ENCODE measurements at regions not wholly inside any gene's neighbourhood (a gene's known extent, or its start where the extent isn't known, plus 50 kb on each side); places are given as distances from the start of the nearest gene placed in this dataset.

GRCh38 chr9:135283671-135284070 is 195.9 kb upstream of the PPP1R26 start:
- TF ChIP-seq, protein P1, sequence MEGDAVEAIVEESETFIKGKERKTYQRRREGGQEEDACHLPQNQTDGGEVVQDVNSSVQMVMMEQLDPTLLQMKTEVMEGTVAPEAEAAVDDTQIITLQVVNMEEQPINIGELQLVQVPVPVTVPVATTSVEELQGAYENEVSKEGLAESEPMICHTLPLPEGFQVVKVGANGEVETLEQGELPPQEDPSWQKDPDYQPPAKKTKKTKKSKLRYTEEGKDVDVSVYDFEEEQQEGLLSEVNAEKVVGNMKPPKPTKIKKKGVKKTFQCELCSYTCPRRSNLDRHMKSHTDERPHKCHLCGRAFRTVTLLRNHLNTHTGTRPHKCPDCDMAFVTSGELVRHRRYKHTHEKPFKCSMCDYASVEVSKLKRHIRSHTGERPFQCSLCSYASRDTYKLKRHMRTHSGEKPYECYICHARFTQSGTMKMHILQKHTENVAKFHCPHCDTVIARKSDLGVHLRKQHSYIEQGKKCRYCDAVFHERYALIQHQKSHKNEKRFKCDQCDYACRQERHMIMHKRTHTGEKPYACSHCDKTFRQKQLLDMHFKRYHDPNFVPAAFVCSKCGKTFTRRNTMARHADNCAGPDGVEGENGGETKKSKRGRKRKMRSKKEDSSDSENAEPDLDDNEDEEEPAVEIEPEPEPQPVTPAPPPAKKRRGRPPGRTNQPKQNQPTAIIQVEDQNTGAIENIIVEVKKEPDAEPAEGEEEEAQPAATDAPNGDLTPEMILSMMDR (conservative IDR thresholded peaks at IDR 0.05 in 1 of 2, IDR thresholded peaks at IDR 0.05 in 1 of 2; ENCODE audit: low read depth in 1 of 2, low read length in 2 of 2), result no peak
- no peak for TF ChIP-seq EZH2 (IDR thresholded peaks at IDR 0.05; ENCODE audit: low read length, missing control alignments)
